HCT116 (cell line): ENCODE measurements at regions not wholly inside any gene's neighbourhood (a gene's known extent, or its start where the extent isn't known, plus 50 kb on each side); places are given as distances from the start of the nearest gene placed in this dataset.

Source experiments
- ATAC-seq: fragments of 200-7000 bp; cut with Tn5 transposase; 2 replicates; pipeline ENCODE4 v1.9.1; 2020; ENCODE audit warnings: mild to moderate bottlenecking, moderate library complexity
- BruUV-seq: library from RNA; stranded (reverse); fragments of 400-500 nt; replicated peaks from 2 replicates; lab custom pipeline; 2021; lab: Mats Ljungman, UMichigan
- CTCF ChIA-PET: fragments of 300-600 bp; sonication (Branson Sonifier 250); formaldehyde crosslinking; loops from one replicate; lab custom pipeline; 2021; ENCODE audit warnings: antibody characterized with exemption; lab: Charles Lee
- POLR2A ChIA-PET: fragments of 300-600, 350-600 bp; sonication (Branson Sonifier 250); formaldehyde crosslinking; loops from one replicate; lab custom pipeline; 2021; ENCODE audit warnings: antibody characterized with exemption; lab: Charles Lee
- RAD21 ChIA-PET, 2 experiments: fragments of 300-600 bp; sonication (Branson Sonifier 250); formaldehyde crosslinking; loops; one replicate each; lab custom pipeline; 2023; ENCODE audit warnings: low total read pairs in 2 of 2; ENCODE audit not compliant: uncharacterized antibody in 2 of 2, unreplicated experiment in 2 of 2, low non-redundant PET in 1 of 2; lab: Charles Lee
- DNase-seq: peaks from one replicate; pipeline ENCODE4 v3.0.0-alpha.2; 2010; ENCODE audit warnings: low read depth, low spot score
- H2AFZ ChIP-seq: fragments of 200-600 bp; shearing (Covaris generic), sonication (generic); 2 replicates; pipeline ENCODE4 v1.6.1; 2017; ENCODE audit warnings: low read depth, mixed run types, mixed read lengths, antibody characterized with exemption, low read length; ENCODE audit not compliant: poor library complexity, severe bottlenecking
- H3K27ac ChIP-seq: 2 replicates; pipeline ENCODE4 v1.5.1; 2012; ENCODE audit warnings: low read depth, low read length
- H3K27me3 ChIP-seq: fragments of 200-600 bp; sonication (generic); 2 replicates; pipeline ENCODE4 v1.6.1; 2016; ENCODE audit warnings: mixed run types, low read length, mixed read lengths; ENCODE audit not compliant: insufficient read depth
- H3K36me3 ChIP-seq, 2 experiments: fragments of 200-500 bp in 1 of 2; fragments of 200-600 bp in 1 of 2; sonication (Bioruptor generic) in 1 of 2; sonication (generic) in 1 of 2; 2 replicates each; pipeline versions ENCODE4 v1.5.1 to v1.6.1; 2014 to 2016; ENCODE audit warnings: low read length in 2 of 2, inconsistent platforms in 1 of 2, mixed read lengths in 1 of 2, mixed run types in 1 of 2; ENCODE audit not compliant: insufficient read depth in 2 of 2, control insufficient read depth in 1 of 2
- H3K4me1 ChIP-seq, 2 experiments: fragments of 200-600 bp in 1 of 2; sonication (generic) in 1 of 2; 2 replicates each; pipeline versions ENCODE4 v1.5.1 to v1.6.1; 2012 to 2017; ENCODE audit warnings: low read length in 2 of 2, inconsistent platforms in 1 of 2, mild to moderate bottlenecking in 1 of 2, mixed read lengths in 1 of 2, mixed run types in 1 of 2, moderate library complexity in 1 of 2; ENCODE audit not compliant: insufficient read depth in 2 of 2, control insufficient read depth in 1 of 2
- H3K4me2 ChIP-seq: fragments of 200-600 bp; sonication (generic); 2 replicates; pipeline ENCODE4 v1.6.1; 2017; ENCODE audit warnings: mixed run types, low read length, mixed read lengths
- H3K4me3 ChIP-seq, 2 experiments: fragments of 200-600 bp in 1 of 2; sonication (generic) in 1 of 2; replicated peaks in 1 of 2; 2 replicates each; pipeline ENCODE4 v1.5.1; 2011 to 2016; ENCODE audit warnings: low read length in 2 of 2, control low read depth in 1 of 2, low read depth in 1 of 2, mild to moderate bottlenecking in 1 of 2, mixed read lengths in 1 of 2, mixed run types in 1 of 2
- H3K79me2 ChIP-seq: fragments of 200-600 bp; sonication (generic); 2 replicates; pipeline ENCODE4 v1.6.1; 2017; ENCODE audit warnings: mild to moderate bottlenecking, mixed run types, low read length, moderate library complexity, mixed read lengths; ENCODE audit not compliant: insufficient read depth
- H3K9ac ChIP-seq: fragments of 200-600 bp; sonication (generic); 2 replicates; pipeline ENCODE4 v1.6.1; 2016; ENCODE audit warnings: low read length, mixed read lengths
- H3K9me2 ChIP-seq: fragments of 200-600 bp; sonication (generic), shearing (Covaris generic); 2 replicates; pipeline ENCODE4 v1.6.1; 2017; ENCODE audit warnings: mixed run types, mild to moderate bottlenecking, moderate library complexity; ENCODE audit not compliant: insufficient read depth
- H3K9me3 ChIP-seq, 2 experiments: fragments of 200-500 bp in 1 of 2; fragments of 200-600 bp in 1 of 2; sonication (Bioruptor generic) in 1 of 2; sonication (generic) in 1 of 2; 2 replicates each; pipeline ENCODE4 v1.6.1; 2014 to 2017; ENCODE audit warnings: low read length in 2 of 2, mixed read lengths in 2 of 2, inconsistent platforms in 1 of 2, low read depth in 1 of 2, mild to moderate bottlenecking in 1 of 2, mixed run types in 1 of 2, moderate library complexity in 1 of 2; ENCODE audit not compliant: control insufficient read depth in 1 of 2, insufficient read depth in 1 of 2
- H4K20me1 ChIP-seq: fragments of 200-600 bp; sonication (generic), shearing (Covaris generic); 2 replicates; pipeline ENCODE4 v1.6.1; 2017; ENCODE audit warnings: mixed run types, mild to moderate bottlenecking, moderate library complexity; ENCODE audit not compliant: insufficient read depth
- CEBPB ChIP-seq: IDR thresholded peaks from 2 replicates; pipeline ENCODE4 v1.6.1; 2012; ENCODE audit warnings: low read depth
- CTCF ChIP-seq, 3 experiments: fragments of 200-600 bp in 1 of 3; sonication (generic) in 1 of 3; IDR thresholded peaks in 2 of 3; conservative IDR thresholded peaks in 1 of 3; 2 replicates each; pipeline ENCODE4 v1.5.1; 2012 to 2017; ENCODE audit warnings: low read depth in 2 of 3, low read length in 2 of 3, antibody characterized with exemption in 1 of 3, borderline replicate concordance in 1 of 3, control low read depth in 1 of 3, mild to moderate bottlenecking in 1 of 3, mixed read lengths in 1 of 3, mixed run types in 1 of 3, moderate library complexity in 1 of 3; ENCODE audit not compliant: insufficient read depth in 1 of 3
- EGR1 ChIP-seq: IDR thresholded peaks from 2 replicates; pipeline ENCODE4 v1.6.1; 2012; ENCODE audit warnings: low read depth
- ELF1 ChIP-seq: IDR thresholded peaks from 2 replicates; pipeline ENCODE4 v1.6.1; 2012; ENCODE audit warnings: low read depth, borderline replicate concordance
- EZH2 ChIP-seq: fragments of 200-600 bp; sonication (generic); IDR thresholded peaks from 2 replicates; pipeline ENCODE4 v1.6.1; 2017; ENCODE audit warnings: antibody characterized with exemption, mixed run types
- EZH2phosphoT487 ChIP-seq: fragments of 200-600 bp; IDR thresholded peaks from 2 replicates; pipeline ENCODE4 v1.6.1; 2018; ENCODE audit warnings: antibody characterized with exemption, borderline replicate concordance
- FOSL1 ChIP-seq: IDR thresholded peaks from 2 replicates; pipeline ENCODE4 v1.6.1; 2012; ENCODE audit warnings: low read depth
- MAX ChIP-seq: IDR thresholded peaks from 2 replicates; pipeline ENCODE4 v1.6.1; 2012
- POLR2AphosphoS5 ChIP-seq: IDR thresholded peaks from 2 replicates; pipeline ENCODE4 v1.6.1; 2011; ENCODE audit warnings: mild to moderate bottlenecking, low read depth, low read length, moderate library complexity
- SP1 ChIP-seq: IDR thresholded peaks from 2 replicates; pipeline ENCODE4 v1.6.1; 2012; ENCODE audit warnings: low read depth
- ZNF274 ChIP-seq: fragments of 200-500 bp; sonication (Bioruptor generic); IDR thresholded peaks from 2 replicates; pipeline ENCODE4 v1.6.1; 2014; ENCODE audit warnings: mild to moderate bottlenecking, low read depth, low read length, inconsistent platforms
- intact Hi-C: fragments of 100-400 bp; cut with micrococcal nuclease; formaldehyde crosslinking; loops from 2 replicates; pipeline ENCODE4 v1.10.0; 2022

GRCh38 chr5:58207076-58207475 lies 252.8 kb downstream of the PLK2 start:
- Histone ChIP-seq H2AFZ (no peak overlapping the region), H4K20me1 (no peaks in the 10 kb centered on the region), H3K36me3 (no peaks in the 10 kb centered on the region), H3K4me2 (no peak overlapping the region), H3K27ac (no peak overlapping the region), H3K9me2 (no peaks in the 10 kb centered on the region), H3K79me2 (no peaks in the 10 kb centered on the region), H3K4me3 (no peak overlapping the region), H3K27me3 (no peaks in the 10 kb centered on the region), H3K4me1 (no peaks in the 10 kb centered on the region), H3K9me3 (no peaks in the 10 kb centered on the region), H3K9ac (no peak overlapping the region)
- ChIA-PET POLR2A (no interaction called here), RAD21 (no interaction called here), CTCF (no interaction called here)
- BruUV-seq = no TSS peak
- TF ChIP-seq ZNF274 (no peak), MAX (no peak), POLR2AphosphoS5 (no peak), EZH2phosphoT487 (no peak), CEBPB (no peak), EZH2 (no peak), FOSL1 (no peak), CTCF (IDR thresholded peaks at IDR 0.05 in 2 of 3, conservative IDR thresholded peaks at IDR 0.05 in 1 of 3; ENCODE audit: borderline replicate concordance in 1 of 3, insufficient read depth in 1 of 3, low read depth in 2 of 3, low read length in 2 of 3) (no peak), SP1 (no peak), ELF1 (no peak), EGR1 (no peak)
- DNase-seq (no peak), ATAC-seq (no peak)
- intact Hi-C loops = no loop called here
